NCI-H2196 treated with DMSO at 0.1 percent for 48 hours (cell line): ENCODE measurements at regions not wholly inside any gene's neighbourhood (a gene's known extent, or its start where the extent isn't known, plus 50 kb on each side); places are given as distances from the start of the nearest gene placed in this dataset.

ENCODE experiments used
- DNase-seq: peaks from one replicate; lab custom pipeline; 2025; ENCODE audit not compliant: unreplicated experiment; lab: John Stamatoyannopoulos, UW

DNA sequence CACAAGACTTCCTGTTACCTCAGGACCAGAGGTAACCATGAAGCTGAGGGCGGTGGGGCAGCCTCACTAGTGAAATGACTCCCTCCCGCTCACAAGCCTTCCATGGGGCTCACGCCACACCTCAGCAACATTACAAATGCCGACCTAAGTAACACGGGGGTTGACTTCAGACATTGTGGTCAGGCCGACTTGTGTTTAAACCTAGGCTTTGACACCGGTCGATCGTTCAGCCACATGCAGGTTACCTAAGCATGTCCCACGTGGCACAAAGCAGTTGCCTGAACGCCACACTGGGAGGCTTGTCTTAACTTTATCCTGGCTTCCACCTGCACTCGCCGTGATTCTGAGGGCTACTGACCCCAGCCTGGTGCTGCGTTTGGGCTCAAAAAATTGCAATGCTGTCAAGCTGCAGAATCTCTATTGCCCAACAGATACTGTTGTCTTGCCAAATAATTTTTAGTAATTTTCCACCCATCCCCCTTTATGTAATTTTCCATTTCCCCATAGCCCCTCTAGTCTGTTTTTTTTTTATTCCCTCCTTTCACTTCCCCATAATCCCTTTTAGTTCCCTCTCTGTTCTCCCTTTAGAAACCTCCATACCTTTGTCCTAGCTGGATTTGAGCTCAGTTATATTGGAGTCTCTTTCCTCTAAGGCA is 158.6 kb upstream of the RGMA start:
- DNase-seq: no peak

DNA sequence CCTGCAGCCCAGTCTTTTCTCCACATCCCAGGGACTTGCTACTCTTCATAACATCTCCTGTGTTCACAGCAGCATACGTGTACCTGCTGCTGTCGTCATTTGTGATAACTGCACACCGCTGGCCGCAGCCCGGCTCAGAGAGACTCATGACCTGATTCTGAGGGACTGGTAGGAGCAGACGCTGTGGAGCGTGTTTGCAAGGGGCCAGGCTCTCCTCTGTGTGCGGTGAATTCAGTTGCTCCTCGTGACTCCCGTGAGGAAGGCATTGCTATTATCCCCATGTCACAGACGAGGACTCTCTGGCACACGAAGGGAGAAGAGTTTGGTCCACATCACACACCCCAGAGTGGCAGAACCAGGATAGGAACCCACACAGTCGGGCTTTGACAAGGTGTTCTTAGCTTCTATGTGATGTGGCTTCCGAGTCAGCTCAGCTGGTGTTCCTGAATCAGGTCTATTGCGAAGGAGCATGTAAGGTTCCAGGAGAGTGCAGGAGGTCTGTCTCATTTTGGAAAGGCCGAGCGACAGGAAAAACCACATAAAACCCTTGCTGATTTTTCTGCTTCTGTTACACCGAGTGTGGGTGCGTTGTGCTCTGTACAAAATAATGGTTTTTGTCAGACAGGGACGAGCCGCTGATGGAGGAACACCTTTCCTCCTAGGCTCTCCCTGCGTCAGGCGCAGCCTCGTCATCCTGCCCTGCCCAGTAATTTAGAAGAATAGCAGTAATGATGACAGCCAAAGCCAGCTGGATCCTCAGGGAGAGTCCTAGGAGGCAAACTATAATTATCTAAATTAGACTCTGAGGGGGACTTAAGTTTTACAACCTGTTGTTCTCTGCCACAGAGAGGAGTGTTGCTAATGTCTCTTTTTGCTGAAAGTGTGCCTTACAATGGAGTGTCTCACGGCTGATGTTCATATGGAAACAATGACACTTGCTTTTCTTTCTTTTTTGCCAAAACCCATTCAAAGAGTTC is 157.5 kb upstream of the RGMA start:
- DNase-seq: no peak

DNA sequence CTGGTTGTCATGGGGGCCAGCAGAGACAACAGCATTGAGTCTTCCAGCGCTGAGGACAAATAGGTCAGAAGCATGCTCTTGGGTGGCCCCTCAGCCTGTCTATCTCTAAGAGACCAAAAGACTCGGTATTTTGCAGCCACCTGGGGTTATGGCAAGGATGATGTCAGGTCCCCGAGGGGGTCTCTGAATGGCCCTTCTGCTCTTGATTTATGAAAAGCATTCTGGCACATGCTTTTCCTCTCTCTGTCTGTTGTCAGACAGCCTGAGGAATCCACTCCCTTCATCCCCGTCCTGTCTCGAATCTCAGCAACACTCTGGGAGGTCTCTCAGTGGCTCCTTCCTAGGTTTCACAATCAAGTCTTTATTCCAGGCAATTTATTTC is 156.6 kb upstream of the RGMA start:
- DNase-seq: no peak

DNA sequence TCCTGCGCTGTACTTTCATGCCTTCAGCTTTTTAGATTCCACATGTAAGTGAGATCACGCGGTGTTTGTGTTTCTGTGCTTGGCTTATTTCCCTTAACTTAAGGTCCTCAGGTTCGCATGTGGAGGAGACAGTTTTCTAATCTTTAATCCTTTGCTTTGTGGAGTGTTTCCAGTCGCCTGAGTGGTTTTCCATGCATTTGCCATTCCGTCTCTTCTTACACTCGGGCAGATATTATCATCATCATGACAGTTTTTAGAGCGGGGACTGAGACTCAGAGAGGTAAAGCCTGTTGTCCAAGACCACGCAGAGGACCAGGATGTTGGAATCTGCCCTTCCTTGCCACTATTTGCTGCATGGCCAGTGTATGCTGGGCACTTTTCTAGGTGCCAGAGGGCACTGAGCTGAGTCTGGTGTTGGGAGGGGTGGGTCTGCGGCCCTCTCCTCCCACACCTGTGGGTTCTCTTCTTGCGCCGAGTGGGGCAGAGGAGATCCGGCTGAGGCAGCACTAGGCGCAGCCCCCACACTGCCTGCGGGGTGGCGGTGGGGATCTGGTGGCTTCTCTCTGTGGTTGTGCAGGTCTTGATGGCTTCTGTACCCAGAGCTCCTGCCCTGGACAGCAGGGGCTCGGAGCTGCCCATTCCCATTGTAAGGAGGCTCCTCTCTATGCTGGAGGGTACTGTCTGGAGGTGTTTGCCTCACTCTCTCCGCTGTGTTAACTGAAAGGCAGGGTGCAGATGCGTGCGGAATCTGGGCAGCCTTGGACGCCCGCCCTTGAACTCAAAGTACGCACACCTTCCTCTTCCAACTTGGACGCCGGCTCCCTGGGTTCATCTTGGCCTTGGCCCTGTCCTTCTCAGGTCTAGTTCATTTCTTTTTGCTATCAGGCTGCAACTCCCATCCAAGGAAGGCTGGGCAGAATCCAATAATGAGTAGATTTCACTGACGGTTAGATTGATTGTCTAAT is 156.0 kb upstream of the RGMA start:
- no peak for DNase-seq

DNA sequence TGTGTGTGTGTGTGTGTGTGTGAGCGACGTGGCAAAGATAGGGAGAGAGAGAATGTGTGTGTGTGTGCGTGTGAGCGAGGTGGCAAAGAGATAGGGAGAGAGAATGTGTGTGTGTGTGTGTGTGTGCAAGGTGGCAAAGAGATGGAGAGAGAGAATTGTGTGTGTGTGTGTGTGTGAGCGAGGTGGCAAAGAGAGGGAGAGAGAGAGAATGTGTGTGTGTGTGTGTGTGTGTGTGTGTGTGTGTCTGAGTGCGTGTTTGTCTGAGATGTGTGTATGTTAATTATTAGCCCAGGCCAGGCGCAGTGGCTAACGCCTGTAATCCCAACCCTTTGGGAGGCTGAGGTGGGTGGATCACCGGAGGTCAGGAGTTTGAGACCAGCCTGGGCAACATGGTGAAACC is 154.6 kb upstream of the RGMA start:
- DNase-seq: no peak

DNA sequence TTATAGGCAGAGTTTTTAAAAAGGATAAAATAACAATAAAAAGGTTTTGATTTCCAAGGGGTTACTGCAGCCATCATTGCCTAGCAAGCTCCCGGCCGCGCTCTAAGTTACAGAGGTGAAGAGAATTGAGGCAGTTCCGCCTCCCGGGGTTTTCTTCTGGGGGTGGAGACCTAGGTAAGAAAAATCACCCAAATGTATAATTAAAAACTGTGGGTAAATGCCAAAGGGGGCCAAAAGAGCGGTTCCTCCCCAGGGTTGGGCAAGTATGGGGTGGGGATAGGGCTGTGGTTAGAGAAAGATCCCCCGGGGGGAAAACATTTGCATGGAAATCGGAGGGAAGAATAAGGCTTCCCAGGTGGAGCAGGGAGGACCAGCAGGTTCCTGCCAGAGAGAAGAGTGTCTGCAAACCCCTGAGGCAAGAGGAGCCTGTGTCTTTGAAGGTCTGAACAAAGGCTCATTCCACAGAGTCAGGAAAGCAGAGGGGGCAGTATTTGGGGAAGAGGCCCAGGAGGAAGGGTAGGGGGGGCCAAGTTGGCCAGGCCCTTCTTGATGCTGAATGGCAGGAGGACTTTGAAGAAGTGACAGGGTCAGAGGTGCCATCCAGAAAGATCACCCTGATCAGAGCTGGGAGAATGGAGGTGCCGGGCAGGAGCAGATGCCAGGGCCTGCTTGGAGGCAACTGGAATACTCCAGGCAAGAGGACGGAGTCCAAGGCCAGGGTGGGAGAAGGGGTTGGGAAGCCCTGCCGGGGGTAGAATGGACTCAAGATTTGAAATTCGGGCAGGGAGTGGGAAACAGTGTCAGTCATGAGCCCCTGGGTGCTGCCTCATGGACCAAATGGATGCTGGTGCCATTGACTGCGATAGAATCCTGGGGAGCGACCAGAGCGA is 152.9 kb upstream of the RGMA start:
- no peak for DNase-seq

DNA sequence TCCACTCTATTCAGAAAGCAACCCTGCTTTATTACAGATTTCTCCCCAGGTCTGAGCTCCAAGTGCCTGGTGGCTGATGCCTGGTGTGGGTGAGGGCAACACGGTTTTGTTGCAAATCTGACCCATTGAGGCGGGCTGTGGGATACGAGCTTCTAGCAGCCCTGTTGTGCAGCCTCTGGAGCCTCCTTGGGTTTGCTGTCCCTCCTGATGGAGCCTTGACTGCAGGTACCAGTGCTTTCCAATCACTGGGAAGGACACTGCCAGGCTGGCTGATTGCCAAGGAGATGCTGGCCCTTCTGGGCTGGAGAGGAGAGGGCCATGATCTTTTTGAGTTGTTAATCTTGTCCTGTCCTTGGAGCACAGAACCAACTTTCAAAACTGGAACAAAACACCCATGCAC is 151.0 kb upstream of the RGMA start:
- DNase-seq: no peak

DNA sequence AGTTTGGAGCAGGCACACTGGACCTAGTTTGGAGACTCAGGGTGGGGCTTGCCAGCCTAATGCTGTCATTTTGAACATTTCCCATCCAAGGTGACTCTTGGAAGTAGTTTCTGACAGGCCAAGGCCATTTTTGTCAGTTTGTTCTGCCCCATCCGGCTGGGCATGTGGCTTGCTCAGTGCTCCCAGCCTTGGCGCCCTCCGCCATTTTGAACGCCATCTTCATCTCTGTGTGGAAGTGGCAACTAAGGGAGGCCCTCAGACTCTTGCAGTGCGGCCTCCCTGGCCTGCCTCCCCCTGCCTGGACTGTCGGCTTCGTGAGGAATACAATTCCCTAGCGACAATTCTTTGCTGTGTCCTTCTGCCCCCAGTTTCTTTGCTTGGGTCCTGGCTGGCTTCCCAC is 150.6 kb upstream of the RGMA start:
- DNase-seq: no peak

DNA sequence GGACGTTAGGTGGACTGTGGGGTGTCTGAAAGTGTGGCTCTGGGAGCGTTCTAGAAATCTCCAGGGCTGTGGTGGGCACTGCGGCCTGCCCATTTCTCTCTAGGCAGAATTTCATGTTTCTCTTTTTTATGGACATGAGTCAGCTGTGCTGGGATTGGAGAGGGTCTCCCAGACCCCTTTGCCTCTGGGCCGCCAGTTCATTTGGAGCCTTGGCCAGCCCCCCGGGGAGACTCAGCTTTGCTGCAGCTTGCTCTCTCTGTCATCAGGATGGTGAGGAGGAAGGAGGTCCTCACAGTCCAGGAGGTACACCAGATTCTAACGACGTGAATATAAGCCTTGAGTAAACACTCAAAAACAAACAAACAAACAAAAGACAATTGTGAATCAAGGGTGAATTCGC is 149.6 kb upstream of the RGMA start:
- DNase-seq: no peak

DNA sequence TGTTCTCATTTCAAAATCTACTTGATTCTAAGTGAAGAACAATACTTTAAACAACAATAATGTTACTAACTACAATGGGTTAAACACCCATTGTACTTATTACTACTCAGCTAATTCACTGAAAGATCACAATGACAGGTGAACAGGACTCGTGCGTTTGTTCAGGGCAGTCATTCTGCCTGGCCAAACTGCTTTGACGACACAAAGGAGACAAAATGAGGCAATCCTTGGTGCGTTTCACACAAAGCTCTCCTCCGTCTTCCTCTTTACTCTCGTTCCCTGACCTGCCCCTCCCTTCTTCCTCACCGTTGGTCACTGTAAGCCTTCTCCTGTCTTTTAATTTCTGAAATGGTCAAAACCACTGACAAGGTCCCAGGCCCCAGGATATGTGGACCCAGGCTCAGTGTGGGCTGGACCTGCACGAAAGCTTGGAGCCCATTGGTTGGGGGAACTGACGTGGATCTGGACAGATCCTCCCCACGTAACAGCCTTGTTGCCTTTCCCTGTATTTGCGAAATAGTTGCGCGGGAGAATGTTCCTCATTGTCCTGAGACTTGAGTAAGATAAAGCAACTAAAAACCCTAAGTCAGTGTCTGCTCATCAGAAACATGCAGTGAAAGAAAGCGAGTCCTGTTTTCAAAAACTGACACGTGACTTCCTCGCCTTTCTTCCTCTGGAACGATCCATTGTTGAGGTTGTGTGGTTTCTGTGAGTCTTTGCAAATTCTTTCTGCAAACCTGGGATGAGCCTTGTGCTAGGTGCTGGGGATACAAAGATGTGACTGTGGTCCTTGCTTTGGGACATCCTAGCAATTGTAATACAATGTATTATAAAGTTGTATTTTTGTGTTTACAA is 147.1 kb upstream of the RGMA start:
- DNase-seq: no peak

DNA sequence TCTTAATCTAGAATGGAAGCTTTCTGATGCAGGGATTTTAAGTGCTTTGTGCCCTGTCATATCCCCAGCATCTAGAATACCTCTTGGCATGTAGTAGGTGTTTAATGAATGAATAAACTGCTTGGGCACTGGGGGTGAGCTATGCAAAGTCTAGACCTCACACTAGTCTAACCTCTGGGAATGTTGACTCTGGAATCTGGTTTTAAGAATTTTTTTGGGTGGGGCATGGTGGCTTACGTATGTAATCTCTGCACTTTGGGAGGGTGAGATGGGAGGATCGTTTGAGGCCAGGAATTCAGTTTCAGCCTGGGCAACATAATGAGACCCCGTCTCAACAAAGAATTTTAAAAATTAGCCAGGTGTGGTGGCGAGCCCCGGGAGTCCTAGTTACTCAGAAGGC is 146.3 kb upstream of the RGMA start:
- no peak for DNase-seq

DNA sequence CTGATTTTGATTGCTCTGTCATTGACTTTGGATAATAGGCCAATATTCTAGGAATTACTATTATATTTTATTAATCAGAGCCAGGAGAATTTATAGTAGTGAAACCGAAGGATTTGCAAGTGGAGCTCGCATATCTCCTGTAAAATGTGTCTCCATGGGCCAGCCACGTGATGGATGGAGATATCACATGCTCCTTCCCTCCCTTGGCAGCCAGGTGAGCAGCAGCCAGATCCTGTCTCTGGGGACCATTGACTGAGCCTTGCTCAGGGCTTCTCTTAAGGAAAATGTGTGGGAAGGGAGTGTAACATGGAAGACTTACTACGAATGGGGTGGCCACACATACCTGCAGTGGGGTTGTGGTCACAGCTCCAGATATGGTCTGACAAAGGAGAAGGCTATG is 144.7 kb upstream of the RGMA start:
- DNase-seq: no peak

DNA sequence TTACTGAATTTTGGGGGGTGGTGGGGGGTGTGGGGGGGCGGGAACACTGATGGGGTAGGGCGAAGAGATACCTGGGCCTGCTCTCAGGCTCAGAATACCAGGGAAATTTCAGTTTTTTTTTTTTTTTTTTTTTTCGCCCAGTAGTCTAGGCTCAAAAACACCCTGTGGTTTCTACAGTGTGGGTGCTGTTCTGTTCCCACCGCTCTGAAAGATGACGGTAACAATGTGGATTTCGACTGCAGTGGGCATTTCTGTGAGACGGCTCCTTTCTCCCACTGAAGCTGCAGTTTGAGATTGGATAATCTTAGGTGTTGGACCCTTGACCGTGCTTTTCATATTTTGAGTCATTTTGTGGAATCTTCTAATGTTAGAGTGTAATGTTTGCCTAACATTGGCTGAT is 143.8 kb upstream of the RGMA start:
- DNase-seq: no peak

DNA sequence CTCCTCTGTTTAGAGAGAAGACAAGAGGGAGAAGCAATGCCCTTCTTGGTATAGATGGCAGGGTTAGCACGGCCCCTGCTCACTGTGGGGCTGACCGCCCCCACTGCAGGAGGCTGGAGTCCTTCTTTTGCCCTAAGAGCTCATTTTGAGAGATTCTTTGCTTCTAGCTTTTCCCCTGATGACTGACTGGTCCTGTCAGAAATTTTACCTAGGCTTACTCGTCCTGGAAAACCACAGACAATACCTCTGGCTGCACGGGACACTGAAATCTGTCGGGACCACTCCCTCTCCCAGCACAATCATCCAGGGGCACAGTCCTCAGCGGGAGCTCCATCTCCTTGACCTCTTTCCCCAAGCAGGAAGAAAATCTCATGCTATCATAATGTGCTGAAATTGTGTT is 143.0 kb upstream of the RGMA start:
- DNase-seq: no peak

DNA sequence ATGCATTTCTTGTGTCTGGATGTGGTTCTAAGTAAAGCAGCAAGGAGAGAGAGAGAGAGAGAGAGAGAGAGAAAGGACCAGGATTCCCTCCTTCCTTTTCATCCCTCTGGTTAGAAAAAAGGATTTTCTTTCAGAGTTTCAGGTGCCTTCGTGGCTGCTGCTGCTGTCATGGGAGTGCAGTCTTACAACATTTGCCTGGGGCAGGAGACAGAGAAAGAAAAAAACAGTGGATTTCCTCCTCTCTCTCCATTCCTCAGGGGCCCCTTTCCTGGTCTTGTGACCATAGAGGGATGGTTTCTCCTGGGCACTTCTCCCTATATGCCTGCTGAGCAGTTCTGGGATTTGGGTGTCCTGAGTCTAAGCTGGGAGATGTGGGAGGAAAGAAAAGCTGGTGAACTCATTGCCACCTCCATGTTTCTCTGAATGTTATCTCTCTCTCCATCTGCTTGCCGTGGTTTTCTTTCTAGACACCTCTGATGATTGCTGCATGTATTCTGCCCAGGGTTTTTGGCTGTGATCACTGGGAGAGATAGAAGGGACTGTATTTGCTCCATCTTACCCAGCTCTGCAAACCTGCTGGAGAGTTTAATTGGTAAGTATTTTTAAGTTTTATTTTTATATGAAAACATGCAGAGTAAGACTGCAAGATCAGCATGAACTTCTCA is 142.4 kb upstream of the RGMA start:
- no peak for DNase-seq

DNA sequence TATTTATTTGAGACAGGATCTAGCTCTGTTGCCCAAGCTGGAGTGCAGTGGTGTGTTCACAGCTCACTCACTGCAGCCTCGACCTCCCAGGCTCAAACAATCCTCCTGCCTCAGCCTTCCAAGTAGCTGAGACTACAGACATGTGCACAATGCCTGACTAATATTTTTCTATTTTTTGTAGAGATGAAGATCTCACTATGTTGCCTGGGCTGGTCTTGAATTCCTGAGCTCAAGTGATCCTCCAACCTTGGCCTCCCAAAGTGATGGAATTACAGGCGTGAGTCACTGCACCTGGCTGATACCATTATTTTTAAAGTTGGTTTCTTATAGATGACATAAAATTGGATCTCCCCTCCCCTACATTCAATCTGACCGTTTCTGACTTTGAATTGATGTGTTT is 139.5 kb upstream of the RGMA start:
- no peak for DNase-seq

DNA sequence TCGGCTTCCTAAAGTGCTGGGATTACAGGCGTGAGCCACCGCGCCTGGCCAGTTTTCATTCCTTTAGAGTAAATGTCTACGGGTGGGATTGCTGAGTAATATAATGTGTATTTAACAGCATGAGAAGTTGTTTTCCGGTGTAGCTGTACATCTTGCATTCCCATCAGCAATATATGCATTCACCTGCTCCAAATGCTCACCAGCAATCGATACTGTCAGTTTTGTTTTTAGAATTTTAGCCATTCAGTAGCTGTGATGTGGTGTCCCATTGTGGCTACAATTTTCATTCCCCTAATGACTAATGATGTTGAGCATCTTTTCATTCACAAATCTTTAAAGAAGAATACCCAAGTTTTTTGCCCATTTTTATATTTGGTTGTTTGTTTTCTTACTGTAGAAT is 134.8 kb upstream of the RGMA start:
- DNase-seq: no peak

DNA sequence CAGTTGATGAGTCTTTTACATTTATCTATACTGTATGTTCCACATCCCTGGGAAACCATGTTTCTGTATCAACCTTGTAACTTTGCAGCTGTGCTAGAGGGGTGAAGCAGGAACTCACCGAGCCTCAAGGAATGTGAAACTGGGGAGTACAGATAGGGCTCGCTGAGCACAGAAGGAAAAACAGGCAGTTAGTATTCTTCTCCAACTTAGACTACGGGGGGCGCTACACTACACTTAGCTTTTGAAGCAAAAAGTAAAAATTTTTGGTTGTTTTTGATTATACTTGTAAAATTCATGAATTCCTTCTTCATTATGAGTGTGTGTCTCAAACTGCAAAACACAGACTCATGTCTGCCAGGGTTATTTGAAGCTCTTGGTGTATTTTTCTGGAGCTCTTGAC is 132.7 kb upstream of the RGMA start:
- no peak for DNase-seq

DNA sequence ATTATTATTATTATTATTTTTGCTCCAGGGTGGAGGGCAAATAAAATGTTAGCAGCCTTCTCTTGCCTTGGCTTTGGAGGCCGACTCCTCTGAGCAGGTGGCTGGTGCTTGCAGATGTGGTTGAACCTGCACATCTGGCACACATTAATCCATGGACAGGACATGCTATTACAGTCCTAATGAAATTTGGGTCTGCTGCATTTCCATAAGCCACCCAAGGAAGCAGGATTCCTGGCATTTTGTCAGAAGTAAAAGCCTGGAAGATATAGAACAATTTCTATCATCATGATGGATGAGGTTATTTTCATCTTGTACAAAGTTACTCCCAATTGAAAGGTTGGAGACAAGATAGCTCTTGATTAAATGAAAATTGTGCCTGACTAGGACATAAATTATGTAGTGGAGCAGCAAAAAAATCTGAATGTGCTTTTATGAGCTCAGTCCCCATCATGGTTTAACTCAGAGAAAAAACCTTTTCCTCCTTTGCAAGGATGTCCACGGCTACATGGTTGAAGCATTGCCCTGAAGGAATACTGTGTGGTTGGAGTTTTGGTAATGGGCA is 130.9 kb upstream of the RGMA start:
- DNase-seq: no peak
